Naive thymus-derived CD8-positive, alpha-beta T cell (primary cell): ENCODE measurements at regions not wholly inside any gene's neighbourhood (a gene's known extent, or its start where the extent isn't known, plus 50 kb on each side); places are given as distances from the start of the nearest gene placed in this dataset.

Source experiments
- ATAC-seq, 2 donors: fragments of 150-1000 bp; cut with Tn5 transposase in 1 of 2; sonication (Bioruptor Pico), chemical (Tn5 transposase) in 1 of 2; 1 replicate in 1 of 2; 2 replicates in 1 of 2; pipeline ENCODE4 v1.10.0; 2021; ENCODE audit warnings: mild to moderate bottlenecking in 2 of 2, moderate library complexity in 2 of 2
- POLR2A ChIA-PET: fragments of 350-600 bp; sonication (Branson Sonifier 250); formaldehyde crosslinking; loops from one replicate; lab custom pipeline; 2021; ENCODE audit warnings: antibody characterized with exemption; lab: Charles Lee
- DNase-seq, 10 donors: peaks; one replicate each; pipeline versions ENCODE4 v3.0.0 to v3.0.0-alpha.2; 2020 to 2022
- H3K27ac Mint-ChIP-seq, 10 donors: one replicate each; pipeline ENCODE4 v1.8.0; 2020 to 2022; ENCODE audit warnings: mild to moderate bottlenecking in 10 of 10, mixed read lengths in 10 of 10, moderate library complexity in 4 of 10, inconsistent platforms in 1 of 10
- H3K27me3 Mint-ChIP-seq, 5 donors: one replicate each; pipeline ENCODE4 v1.8.0; 2021 to 2022; ENCODE audit warnings: mixed read lengths in 5 of 5
- H3K36me3 Mint-ChIP-seq, 3 donors: one replicate each; pipeline ENCODE4 v1.8.0; 2020 to 2022; ENCODE audit warnings: mixed read lengths in 3 of 3, mild to moderate bottlenecking in 2 of 3, inconsistent platforms in 1 of 3
- H3K4me1 Mint-ChIP-seq, 4 donors: one replicate each; pipeline ENCODE4 v1.8.0; 2021 to 2022; ENCODE audit warnings: mixed read lengths in 4 of 4
- H3K4me3 Mint-ChIP-seq, 10 donors: one replicate each; pipeline ENCODE4 v1.8.0; 2020 to 2022; ENCODE audit warnings: mild to moderate bottlenecking in 10 of 10, mixed read lengths in 10 of 10, moderate library complexity in 6 of 10, inconsistent platforms in 1 of 10
- H3K9me3 Mint-ChIP-seq, 9 donors: one replicate each; pipeline ENCODE4 v1.8.0; 2020 to 2022; ENCODE audit warnings: mixed read lengths in 9 of 9, mild to moderate bottlenecking in 3 of 9, inconsistent platforms in 1 of 9, moderate library complexity in 1 of 9

- Mint-ChIP-seq H3K36me3 (peaks cover 0 to 5% (median 0%) of the 10 kb centered on the region in 3 donors), H3K4me1 (peaks cover 0 to 1% (median under 1%) of the 10 kb centered on the region in 4 donors), H3K4me3 (no peak overlapping the region), H3K27me3 (no peaks in the 10 kb centered on the region), H3K9me3 (no peaks in the 10 kb centered on the region), H3K27ac (peak overlapping the region in 1 of 10 donors; percentile 6)
- POLR2A ChIA-PET = no interaction called here
- ATAC-seq (no peak), DNase-seq (no peak)
Measured at GRCh38 chrX:45830343-45830742, 629.7 kb upstream of the DIPK2B start.

GRCh38 chrX:45824471-45824870, 623.8 kb upstream of the DIPK2B start:
- no peaks in the 10 kb centered on the region for H3K9me3 Mint-ChIP-seq
- peak overlapping the region in 2 of 10 donors; percentile 49 to 75 for H3K27ac Mint-ChIP-seq
- DNase-seq = no peak
- no peaks in the 10 kb centered on the region for H3K36me3 Mint-ChIP-seq
- POLR2A ChIA-PET = no interaction called here
- H3K27me3 Mint-ChIP-seq = no peaks in the 10 kb centered on the region
- no peak for ATAC-seq
- H3K4me3 Mint-ChIP-seq = no peak overlapping the region
- no peaks in the 10 kb centered on the region for H3K4me1 Mint-ChIP-seq

- DNase-seq = no peak
- H3K4me3 Mint-ChIP-seq = no peak overlapping the region
- POLR2A ChIA-PET = no interaction called here
- no peaks in the 10 kb centered on the region for H3K9me3 Mint-ChIP-seq
- H3K27me3 Mint-ChIP-seq = no peaks in the 10 kb centered on the region
- ATAC-seq = no peak
- no peak overlapping the region for H3K27ac Mint-ChIP-seq
- H3K36me3 Mint-ChIP-seq = no peaks in the 10 kb centered on the region
- H3K4me1 Mint-ChIP-seq = no peaks in the 10 kb centered on the region
Measured at GRCh38 chrX:45823536-45823935, 622.9 kb upstream of the DIPK2B start.

GRCh38 chrX:45822124-45822523, 621.4 kb upstream of the DIPK2B start:
- no peaks in the 10 kb centered on the region for H3K9me3 Mint-ChIP-seq
- H3K27me3 Mint-ChIP-seq = no peaks in the 10 kb centered on the region
- H3K4me3 Mint-ChIP-seq = no peak overlapping the region
- no peaks in the 10 kb centered on the region for H3K36me3 Mint-ChIP-seq
- ATAC-seq (no peak), DNase-seq (no peak)
- no peak overlapping the region for H3K27ac Mint-ChIP-seq
- POLR2A ChIA-PET = no interaction called here
- no peaks in the 10 kb centered on the region for H3K4me1 Mint-ChIP-seq

- H3K36me3 Mint-ChIP-seq = no peaks in the 10 kb centered on the region
- no peak for DNase-seq
Measured at GRCh38 chrX:45818913-45819312, 618.2 kb upstream of the DIPK2B start.

GRCh38 chrX:45815441-45815840, 614.8 kb upstream of the DIPK2B start:
- ATAC-seq (no peak), DNase-seq (no peak)
- Mint-ChIP-seq H3K36me3 (no peaks in the 10 kb centered on the region), H3K9me3 (peaks cover 0 to 2% (median 0%) of the 10 kb centered on the region in 9 donors), H3K4me3 (no peak overlapping the region), H3K27me3 (no peaks in the 10 kb centered on the region), H3K4me1 (no peaks in the 10 kb centered on the region), H3K27ac (no peak overlapping the region)
- POLR2A ChIA-PET = no interaction called here

More at GRCh38 chrX:45818913-45819312, 618.2 kb upstream of the DIPK2B start:
- no peaks in the 10 kb centered on the region for H3K27me3 Mint-ChIP-seq
- no peaks in the 10 kb centered on the region for H3K4me1 Mint-ChIP-seq
- POLR2A ChIA-PET = no interaction called here
- H3K9me3 Mint-ChIP-seq = no peaks in the 10 kb centered on the region
- H3K27ac Mint-ChIP-seq = no peak overlapping the region
- no peak for ATAC-seq
- no peak overlapping the region for H3K4me3 Mint-ChIP-seq

- peaks cover 5 to 21% (median 18%) of the 10 kb centered on the region in 4 donors for H3K4me1 Mint-ChIP-seq
- no peaks in the 10 kb centered on the region for H3K27me3 Mint-ChIP-seq
- no peaks in the 10 kb centered on the region for H3K36me3 Mint-ChIP-seq
- no peak overlapping the region for H3K4me3 Mint-ChIP-seq
- H3K9me3 Mint-ChIP-seq = peaks cover 0 to 2% (median 0%) of the 10 kb centered on the region in 9 donors
- DNase-seq (no peak), ATAC-seq (no peak)
- POLR2A ChIA-PET = no interaction called here
- no peak overlapping the region for H3K27ac Mint-ChIP-seq
Measured at GRCh38 chrX:45811326-45811725, 610.6 kb upstream of the DIPK2B start.

- peaks cover 0 to 2% (median 0%) of the 10 kb centered on the region in 9 donors for H3K9me3 Mint-ChIP-seq
- POLR2A ChIA-PET = interaction anchor here (1.0 to 1.6 kb wide), 2 partner anchors 38 to 43 kb away, joined by 5 to 10 read pairs; no protein-coding TSS in a partner anchor
- H3K4me3 Mint-ChIP-seq = peak overlapping the region; percentile 71 to 87 (median 79)
- H3K27ac Mint-ChIP-seq = peak overlapping the region; percentile 71 to 98 (median 96)
- H3K4me1 Mint-ChIP-seq = peaks cover 5 to 43% (median 27%) of the 10 kb centered on the region in 4 donors
- DNase-seq (peak in 4 of 10 donors; percentile 11 to 40 (median 21)), ATAC-seq (peak in 1 of 2 donors; percentile 33)
- no peaks in the 10 kb centered on the region for H3K36me3 Mint-ChIP-seq
- H3K27me3 Mint-ChIP-seq = no peaks in the 10 kb centered on the region
Measured at GRCh38 chrX:45807572-45808425, 607.1 kb upstream of the DIPK2B start.

- DNase-seq (peak; percentile 3 to 80 (median 58)), ATAC-seq (peak; percentile 88 to 95)
- Mint-ChIP-seq H3K9me3 (no peaks in the 10 kb centered on the region), H3K36me3 (no peaks in the 10 kb centered on the region), H3K27me3 (no peaks in the 10 kb centered on the region), H3K4me3 (peak overlapping the region; percentile 71 to 87 (median 78)), H3K27ac (peak overlapping the region; percentile 89 to 98 (median 96)), H3K4me1 (peaks cover 5 to 45% (median 27%) of the 10 kb centered on the region in 4 donors)
- POLR2A ChIA-PET = interaction anchor here (0.5 to 1.8 kb wide), 4 partner anchors 31 to 1554 kb away, joined by 3 to 20 read pairs (median 7); no protein-coding TSS in a partner anchor
Measured at GRCh38 chrX:45806410-45807121, 605.9 kb upstream of the DIPK2B start.

- H3K36me3 Mint-ChIP-seq = no peaks in the 10 kb centered on the region
- DNase-seq (no peak), ATAC-seq (no peak)
- no peaks in the 10 kb centered on the region for H3K27me3 Mint-ChIP-seq
- peak overlapping the region in 6 of 10 donors; percentile 1 to 57 (median 41) for H3K27ac Mint-ChIP-seq
- H3K4me1 Mint-ChIP-seq = peaks cover 5 to 47% (median 25%) of the 10 kb centered on the region in 4 donors
- no peak overlapping the region for H3K4me3 Mint-ChIP-seq
- no peaks in the 10 kb centered on the region for H3K9me3 Mint-ChIP-seq
- POLR2A ChIA-PET = no interaction called here
Measured at GRCh38 chrX:45804276-45804675, 603.6 kb upstream of the DIPK2B start.

- POLR2A ChIA-PET = no interaction called here
- Mint-ChIP-seq H3K4me1 (peaks cover 4 to 46% (median 25%) of the 10 kb centered on the region in 4 donors), H3K27me3 (no peaks in the 10 kb centered on the region), H3K36me3 (no peaks in the 10 kb centered on the region), H3K4me3 (peak overlapping the region in 2 of 10 donors; percentile 14 to 15), H3K9me3 (no peaks in the 10 kb centered on the region), H3K27ac (peak overlapping the region in 3 of 10 donors; percentile 14 to 68 (median 24))
- ATAC-seq = no peak
- DNase-seq = no peak
Measured at GRCh38 chrX:45803383-45803921, 602.8 kb upstream of the DIPK2B start.

- no peaks in the 10 kb centered on the region for H3K27me3 Mint-ChIP-seq
- no peak overlapping the region for H3K4me3 Mint-ChIP-seq
- no peaks in the 10 kb centered on the region for H3K9me3 Mint-ChIP-seq
- no peaks in the 10 kb centered on the region for H3K36me3 Mint-ChIP-seq
- H3K4me1 Mint-ChIP-seq = peaks cover 0 to 31% (median 16%) of the 10 kb centered on the region in 4 donors
- peak overlapping the region in 1 of 10 donors; percentile 59 for H3K27ac Mint-ChIP-seq
- ATAC-seq (peak; percentile 65 to 66), DNase-seq (peak in 3 of 10 donors; percentile 38 to 46 (median 42))
- POLR2A ChIA-PET = no interaction called here
Measured at GRCh38 chrX:45801554-45801953, 600.9 kb upstream of the DIPK2B start.
